22Rv1 (cell line): ENCODE measurements at regions not wholly inside any gene's neighbourhood (a gene's known extent, or its start where the extent isn't known, plus 50 kb on each side); places are given as distances from the start of the nearest gene placed in this dataset.
A peak's percentile ranks its signal among the peaks of the same experiment; 100 is the strongest.
"Not testable (repeated sequence)": the region's sequence is repeated elsewhere in the genome, so short reads cannot be mapped to it uniquely, and the experiment has no call there.

Source experiments
- H3K27ac ChIP-seq: fragments of 450-650 bp; 2 replicates; pipeline ENCODE4 v1.5.1; 2017
- ZFX ChIP-seq: fragments of 450-650 bp; IDR thresholded peaks from 2 replicates; pipeline ENCODE4 v1.6.1; 2017; ENCODE audit warnings: antibody characterized with exemption, borderline replicate concordance
- TF ChIP-seq, protein P1 (sequence below): fragments of 450-650 bp; IDR thresholded peaks from 2 replicates; pipeline ENCODE4 v1.5.1; 2017; ENCODE audit warnings: mild to moderate bottlenecking

- no peak overlapping the region for H3K27ac ChIP-seq
- no peak for TF ChIP-seq ZFX
- TF ChIP-seq, protein P1, sequence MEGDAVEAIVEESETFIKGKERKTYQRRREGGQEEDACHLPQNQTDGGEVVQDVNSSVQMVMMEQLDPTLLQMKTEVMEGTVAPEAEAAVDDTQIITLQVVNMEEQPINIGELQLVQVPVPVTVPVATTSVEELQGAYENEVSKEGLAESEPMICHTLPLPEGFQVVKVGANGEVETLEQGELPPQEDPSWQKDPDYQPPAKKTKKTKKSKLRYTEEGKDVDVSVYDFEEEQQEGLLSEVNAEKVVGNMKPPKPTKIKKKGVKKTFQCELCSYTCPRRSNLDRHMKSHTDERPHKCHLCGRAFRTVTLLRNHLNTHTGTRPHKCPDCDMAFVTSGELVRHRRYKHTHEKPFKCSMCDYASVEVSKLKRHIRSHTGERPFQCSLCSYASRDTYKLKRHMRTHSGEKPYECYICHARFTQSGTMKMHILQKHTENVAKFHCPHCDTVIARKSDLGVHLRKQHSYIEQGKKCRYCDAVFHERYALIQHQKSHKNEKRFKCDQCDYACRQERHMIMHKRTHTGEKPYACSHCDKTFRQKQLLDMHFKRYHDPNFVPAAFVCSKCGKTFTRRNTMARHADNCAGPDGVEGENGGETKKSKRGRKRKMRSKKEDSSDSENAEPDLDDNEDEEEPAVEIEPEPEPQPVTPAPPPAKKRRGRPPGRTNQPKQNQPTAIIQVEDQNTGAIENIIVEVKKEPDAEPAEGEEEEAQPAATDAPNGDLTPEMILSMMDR: no peak
Measured at GRCh38 chr13:81018936-81019335, 678.0 kb upstream of the SPRY2 start.

- TF ChIP-seq ZFX: no peak
- TF ChIP-seq, protein P1: peak; percentile 74
- no peak overlapping the region for H3K27ac ChIP-seq
Measured at GRCh38 chr13:81017513-81018152, 676.7 kb upstream of the SPRY2 start.

- no peak for TF ChIP-seq ZFX
- TF ChIP-seq, protein P1: no peak; the same call in 1 of the 2 replicates
- H3K27ac ChIP-seq: no peak overlapping the region
Measured at GRCh38 chr13:81012031-81012430, 671.1 kb upstream of the SPRY2 start.

GRCh38 chr13:81001828-81002385, 661.0 kb upstream of the SPRY2 start:
- TF ChIP-seq, protein P1: no peak
- TF ChIP-seq ZFX: no peak
- H3K27ac ChIP-seq: no peak overlapping the region

- not testable (repeated sequence) for H3K27ac ChIP-seq
Measured at GRCh38 chr13:80998603-80999002, 657.7 kb upstream of the SPRY2 start.

- no peak overlapping the region for H3K27ac ChIP-seq
Measured at GRCh38 chr13:80989747-80990146, 648.8 kb upstream of the SPRY2 start.

GRCh38 chr13:80989241-80989640, 648.3 kb upstream of the SPRY2 start:
- TF ChIP-seq ZFX: no peak
- TF ChIP-seq, protein P1: no peak
- H3K27ac ChIP-seq: no peak overlapping the region

More at GRCh38 chr13:80989747-80990146, 648.8 kb upstream of the SPRY2 start:
- TF ChIP-seq, protein P1: no peak
- no peak for TF ChIP-seq ZFX
